IMR-90 (cell line): ENCODE measurements at regions not wholly inside any gene's neighbourhood (a gene's known extent, or its start where the extent isn't known, plus 50 kb on each side); places are given as distances from the start of the nearest gene placed in this dataset.

Experiments used
- ATAC-seq: fragments of 200-7000 bp; cut with Tn5 transposase; 2 replicates; pipeline ENCODE4 v1.9.1; 2020; ENCODE audit warnings: low read depth, mild to moderate bottlenecking, moderate library complexity
- BruUV-seq: library from RNA; stranded (reverse); fragments of 400-500 nt; replicated peaks from 2 replicates; lab custom pipeline; 2021; lab: Mats Ljungman, UMichigan
- CTCF ChIA-PET: fragments of 300-600 bp; formaldehyde crosslinking; extraction: SDS; loops from one replicate; lab custom pipeline; 2021; ENCODE audit warnings: antibody characterized with exemption; lab: Yijun Ruan, JAX
- POLR2A ChIA-PET: fragments of 300-600 bp; sonication (Branson Sonifier 250); formaldehyde crosslinking; loops from one replicate; lab custom pipeline; 2022; ENCODE audit warnings: antibody characterized with exemption; ENCODE audit not compliant: unreplicated experiment; lab: Charles Lee
- DNase-seq: peaks from one replicate; pipeline ENCODE4 v3.0.0; 2013
- H2AFZ ChIP-seq: replicated peaks from 2 replicates; pipeline ENCODE3; 2013; ENCODE audit warnings: low read length, mild to moderate bottlenecking; ENCODE audit not compliant: poor library complexity
- H2AK5ac ChIP-seq: 2 replicates; pipeline ENCODE4 v1.6.1; 2013; ENCODE audit warnings: low read depth, low read length, inconsistent platforms
- H2AK9ac ChIP-seq: replicated peaks from 2 replicates; pipeline ENCODE3; 2013; ENCODE audit warnings: mild to moderate bottlenecking, low read depth, low read length, moderate library complexity; ENCODE audit not compliant: poor library complexity
- H2BK120ac ChIP-seq: 2 replicates; pipeline ENCODE4 v1.6.1; 2013; ENCODE audit warnings: low read depth, low read length, inconsistent platforms
- H2BK15ac ChIP-seq: 3 replicates; pipeline ENCODE4 v1.6.1; 2013; ENCODE audit warnings: low read depth, low read length, inconsistent platforms
- H2BK20ac ChIP-seq: 2 replicates; pipeline ENCODE4 v1.6.1; 2013; ENCODE audit warnings: low read depth, mild to moderate bottlenecking, inconsistent platforms, low read length, moderate library complexity
- H2BK5ac ChIP-seq: 2 replicates; pipeline ENCODE4 v1.6.1; 2013; ENCODE audit warnings: mild to moderate bottlenecking, low read depth, low read length, inconsistent platforms; ENCODE audit not compliant: poor library complexity, severe bottlenecking
- H3K14ac ChIP-seq: replicated peaks from 2 replicates; pipeline ENCODE4 v1.6.1; 2013; ENCODE audit warnings: low read depth, low read length, inconsistent platforms
- H3K18ac ChIP-seq: 2 replicates; pipeline ENCODE4 v1.6.1; 2013; ENCODE audit warnings: low read depth, low read length, control low read depth
- H3K23ac ChIP-seq: 2 replicates; pipeline ENCODE4 v1.6.1; 2013; ENCODE audit warnings: low read depth, low read length, inconsistent platforms
- H3K27ac ChIP-seq: 2 replicates; pipeline ENCODE4 v1.5.1; 2013; ENCODE audit warnings: mild to moderate bottlenecking, control low read depth, low read length; ENCODE audit not compliant: insufficient read depth
- H3K27me3 ChIP-seq: 2 replicates; pipeline ENCODE4 v1.6.1; 2013; ENCODE audit warnings: low read length; ENCODE audit not compliant: control insufficient read depth, insufficient read depth
- H3K36me3 ChIP-seq: 2 replicates; pipeline ENCODE4 v1.6.1; 2013; ENCODE audit warnings: low read length, mixed read lengths; ENCODE audit not compliant: control insufficient read depth, insufficient read depth
- H3K4ac ChIP-seq: 2 replicates; pipeline ENCODE4 v1.6.1; 2013; ENCODE audit warnings: low read depth, low read length, inconsistent platforms
- H3K4me1 ChIP-seq: 2 replicates; pipeline ENCODE4 v1.6.1; 2013; ENCODE audit warnings: low read length, mixed read lengths; ENCODE audit not compliant: control insufficient read depth, insufficient read depth
- H3K4me2 ChIP-seq: 2 replicates; pipeline ENCODE4 v1.6.1; 2013; ENCODE audit warnings: low read depth, mild to moderate bottlenecking, control low read depth, low read length, moderate library complexity
- H3K4me3 ChIP-seq: 2 replicates; pipeline ENCODE4 v1.5.1; 2013; ENCODE audit warnings: low read depth, mild to moderate bottlenecking, control low read depth, low read length, moderate library complexity; ENCODE audit not compliant: insufficient read depth
- H3K56ac ChIP-seq: 2 replicates; pipeline ENCODE4 v1.6.1; 2013; ENCODE audit warnings: low read length, inconsistent platforms; ENCODE audit not compliant: insufficient read depth; ENCODE audit errors: extremely low read depth
- H3K79me1 ChIP-seq, 2 experiments: 2 replicates each; pipeline ENCODE4 v1.6.1; 2013; ENCODE audit warnings: low read length in 2 of 2, inconsistent platforms in 1 of 2, low read depth in 1 of 2
- H3K9ac ChIP-seq: 2 replicates; pipeline ENCODE4 v1.6.1; 2013; ENCODE audit warnings: low read depth, low read length, control low read depth
- H3K9me1 ChIP-seq: 2 replicates; pipeline ENCODE4 v1.6.1; 2013; ENCODE audit warnings: low read length, inconsistent platforms; ENCODE audit not compliant: insufficient read depth
- H3K9me3 ChIP-seq: 2 replicates; pipeline ENCODE4 v1.6.1; 2013; ENCODE audit warnings: low read length; ENCODE audit not compliant: control insufficient read depth, insufficient read depth
- H4K20me1 ChIP-seq: 2 replicates; pipeline ENCODE4 v1.6.1; 2013; ENCODE audit warnings: low read length, inconsistent platforms; ENCODE audit not compliant: insufficient read depth
- H4K5ac ChIP-seq: 2 replicates; pipeline ENCODE4 v1.6.1; 2013; ENCODE audit warnings: mild to moderate bottlenecking, low read depth, low read length, control low read depth
- H4K8ac ChIP-seq, 2 experiments: 2 replicates each; pipeline ENCODE4 v1.6.1; 2013; ENCODE audit warnings: low read depth in 2 of 2, low read length in 2 of 2, control low read depth in 1 of 2, inconsistent platforms in 1 of 2
- H4K91ac ChIP-seq: 2 replicates; pipeline ENCODE4 v1.6.1; 2013; ENCODE audit warnings: low read depth, low read length, inconsistent platforms; ENCODE audit not compliant: insufficient read depth
- CHD1 ChIP-seq: IDR thresholded peaks from 2 replicates; pipeline ENCODE4 v1.6.1; 2012; ENCODE audit warnings: low read depth, low read length, improper control_type of control experiment
- CTCF ChIP-seq: conservative IDR thresholded peaks from 2 replicates; pipeline ENCODE4 v1.5.1; 2012; ENCODE audit warnings: mild to moderate bottlenecking, low read depth, low read length, improper control_type of control experiment
- ELK1 ChIP-seq: fragments of 150-350 bp; IDR thresholded peaks from 2 replicates; pipeline ENCODE4 v1.6.1; 2016; ENCODE audit warnings: low read depth, mild to moderate bottlenecking, low read length, moderate library complexity, borderline replicate concordance
- FOS ChIP-seq: fragments of 150-350 bp; IDR thresholded peaks from 2 replicates; pipeline ENCODE4 v1.6.1; 2016; ENCODE audit warnings: low read depth, low read length
- MAZ ChIP-seq: IDR thresholded peaks from 2 replicates; pipeline ENCODE4 v1.6.1; 2012; ENCODE audit warnings: low read depth, mild to moderate bottlenecking, low read length, improper control_type of control experiment, moderate library complexity, borderline replicate concordance
- MXI1 ChIP-seq: IDR thresholded peaks from 2 replicates; pipeline ENCODE4 v1.6.1; 2012; ENCODE audit warnings: low read depth, mild to moderate bottlenecking, low read length, moderate library complexity, borderline replicate concordance
- NFE2L2 ChIP-seq: fragments of 150-350 bp; IDR thresholded peaks from 2 replicates; pipeline ENCODE4 v1.6.1; 2016; ENCODE audit warnings: low read depth, mild to moderate bottlenecking, low read length
- POLR2A ChIP-seq: IDR thresholded peaks from 2 replicates; pipeline ENCODE4 v1.6.1; 2012; ENCODE audit warnings: mild to moderate bottlenecking, low read depth, low read length
- RAD21 ChIP-seq: IDR thresholded peaks from 2 replicates; pipeline ENCODE4 v1.6.1; 2012; ENCODE audit warnings: low read length, improper control_type of control experiment
- WGBS, 2 experiments: methylation state at CpG; one replicate each; pipeline versions ENCODE4 v1.1.5 to v1.1.7; 2013; ENCODE audit warnings: missing lambda C conversion rate in 2 of 2; ENCODE audit not compliant: insufficient read length in 1 of 2; ENCODE audit errors: extremely low coverage in 2 of 2; 5-methylcytosine and 5-hydroxymethylcytosine counted together
- dilution Hi-C: fragments of 300-500 bp; cut with HindIII; formaldehyde crosslinking; loops from one replicate; pipeline ENCODE4 v1.14.3; 2018; ENCODE audit warnings: low sequenced_read_pairs; ENCODE audit not compliant: unreplicated experiment
- in situ Hi-C: fragments of 300-500 bp; cut with MboI; formaldehyde crosslinking; loops from 3 replicates; pipeline ENCODE4 v1.14.3; 2019; ENCODE audit warnings: low sequenced_read_pairs, inconsistent platforms, mixed read lengths
- intact Hi-C: fragments of 100-400 bp; cut with micrococcal nuclease; formaldehyde crosslinking; loops from 2 replicates; pipeline ENCODE4 v1.10.0; 2022

GRCh38 chr15:77738441-77739302, 106.0 kb upstream of the LINGO1 start:
- Histone ChIP-seq H3K79me1 (no peaks in the 10 kb centered on the region), H3K4me1 (no peaks in the 10 kb centered on the region), H3K4me3 (no peak overlapping the region), H3K27ac (no peak overlapping the region), H2AFZ (no peak overlapping the region), H4K5ac (no peak overlapping the region), H2BK5ac (no peak overlapping the region), H3K4me2 (no peak overlapping the region), H2BK20ac (no peak overlapping the region), H3K9me1 (no peaks in the 10 kb centered on the region), H3K18ac (no peak overlapping the region), H2BK120ac (no peak overlapping the region), H3K14ac (no peak overlapping the region), H4K91ac (no peak overlapping the region), H2AK9ac (no peak overlapping the region), H4K8ac (no peak overlapping the region), H3K36me3 (no peaks in the 10 kb centered on the region), H2BK15ac (no peak overlapping the region), H2AK5ac (no peak overlapping the region), H3K4ac (no peak overlapping the region), H3K23ac (no peak overlapping the region), H4K20me1 (no peaks in the 10 kb centered on the region; the same call in 1 of the 2 replicates), H3K9me3 (no peaks in the 10 kb centered on the region), H3K56ac (no peak overlapping the region), H3K27me3 (peaks cover 59% of the 10 kb centered on the region), H3K9ac (no peak overlapping the region)
- DNase-seq (no peak), ATAC-seq (no peak)
- no TSS peak for BruUV-seq
- 20% methylated on average over 2 of the region's 17 CpGs; no CpG with 5 or more reads in 1 of the 2 experiments for WGBS, 2 experiments
- TF ChIP-seq CHD1: no peak
- no peak for TF ChIP-seq RAD21
- no peak for TF ChIP-seq FOS
- TF ChIP-seq MXI1: no peak
- TF ChIP-seq NFE2L2: no peak
- TF ChIP-seq POLR2A: no peak
- no peak for TF ChIP-seq ELK1
- no peak for TF ChIP-seq MAZ
- TF ChIP-seq CTCF: no peak
- POLR2A ChIA-PET: no interaction called here
- in situ Hi-C loops: no loop called here
- dilution Hi-C loops: no loop called here
- intact Hi-C loops: no loop called here
- CTCF ChIA-PET: no interaction called here
